Panc1 (cell line): ENCODE measurements at regions not wholly inside any gene's neighbourhood (a gene's known extent, or its start where the extent isn't known, plus 50 kb on each side); places are given as distances from the start of the nearest gene placed in this dataset.

Experiments used
- ATAC-seq: fragments of 200-7000 bp; cut with Tn5 transposase; 2 replicates; pipeline ENCODE4 v1.9.1; 2020; ENCODE audit warnings: mild to moderate bottlenecking, moderate library complexity
- BruUV-seq: library from RNA; stranded (reverse); fragments of 400-500 nt; replicated peaks from 2 replicates; lab custom pipeline; 2021; lab: Mats Ljungman, UMichigan
- CTCF ChIA-PET: fragments of 300-600 bp; sonication (Branson Sonifier 250); formaldehyde crosslinking; loops from one replicate; lab custom pipeline; 2022; ENCODE audit warnings: antibody characterized with exemption; lab: Charles Lee
- POLR2A ChIA-PET: fragments of 300-600 bp; sonication (Branson Sonifier 250); formaldehyde crosslinking; loops from one replicate; lab custom pipeline; 2022; ENCODE audit warnings: antibody characterized with exemption; lab: Charles Lee
- DNase-seq: peaks from one replicate; pipeline ENCODE4 v3.0.0-alpha.2; 2010; ENCODE audit warnings: low read depth, low spot score
- H3K27ac ChIP-seq: 2 replicates; pipeline ENCODE4 v1.5.1; 2011; ENCODE audit warnings: mild to moderate bottlenecking, low read length, inconsistent platforms
- H3K27me3 ChIP-seq: fragments of 200-500 bp; sonication (Bioruptor generic); 2 replicates; pipeline ENCODE4 v1.6.0; 2014; ENCODE audit warnings: low read length, inconsistent platforms; ENCODE audit not compliant: control insufficient read depth, insufficient read depth
- H3K36me3 ChIP-seq: fragments of 200-500 bp; sonication (Bioruptor generic); 2 replicates; pipeline ENCODE4 v1.5.1; 2014; ENCODE audit warnings: inconsistent platforms, mild to moderate bottlenecking, low read length, moderate library complexity; ENCODE audit not compliant: control insufficient read depth, insufficient read depth
- H3K4me1 ChIP-seq: 2 replicates; pipeline ENCODE4 v1.5.1; 2011; ENCODE audit warnings: inconsistent platforms, mild to moderate bottlenecking, low read length, moderate library complexity; ENCODE audit not compliant: control insufficient read depth, insufficient read depth
- H3K4me3 ChIP-seq, 2 experiments: 2 replicates each; pipeline ENCODE4 v1.5.1; 2011 to 2012; ENCODE audit warnings: low read depth in 2 of 2, low read length in 2 of 2, mild to moderate bottlenecking in 2 of 2, inconsistent platforms in 1 of 2, moderate library complexity in 1 of 2
- H3K9me3 ChIP-seq: fragments of 200-500 bp; sonication (Bioruptor generic); 2 replicates; pipeline ENCODE4 v1.5.1; 2014; ENCODE audit warnings: low read depth, mild to moderate bottlenecking, inconsistent platforms, low read length, moderate library complexity; ENCODE audit not compliant: control insufficient read depth, insufficient read depth
- CTCF ChIP-seq: fragments of 450-650 bp; IDR thresholded peaks from 2 replicates; pipeline ENCODE4 v1.5.1; 2017; ENCODE audit warnings: mild to moderate bottlenecking
- POLR2AphosphoS5 ChIP-seq: IDR thresholded peaks from 2 replicates; pipeline ENCODE4 v1.6.1; 2012; ENCODE audit warnings: mild to moderate bottlenecking, low read depth, low read length, moderate library complexity
- SIN3A ChIP-seq: IDR thresholded peaks from 2 replicates; pipeline ENCODE4 v1.6.1; 2012; ENCODE audit warnings: low read depth, mild to moderate bottlenecking, low read length, moderate library complexity, borderline replicate concordance; ENCODE audit not compliant: insufficient read depth
- TCF7L2 ChIP-seq: IDR thresholded peaks from 2 replicates; pipeline ENCODE4 v1.6.1; 2011; ENCODE audit warnings: mild to moderate bottlenecking, low read depth, low read length, inconsistent platforms
- in situ Hi-C: cut with HindIII; loops from 2 replicates; pipeline ENCODE4 v1.10.0; 2016; ENCODE audit warnings: low sequenced_read_pairs, low pct_unique_long_range_greater_than_20kb
- intact Hi-C: fragments of 100-400 bp; cut with micrococcal nuclease; formaldehyde crosslinking; loops from one replicate; pipeline ENCODE4 v1.10.0; 2022; ENCODE audit not compliant: unreplicated experiment
- TF ChIP-seq, protein P1 (sequence below), 2 experiments: IDR thresholded peaks; 2 replicates each; pipeline ENCODE4 v1.6.1; 2011 to 2012; ENCODE audit warnings: low read depth in 2 of 2, control low read depth in 1 of 2, low read length in 1 of 2, mild to moderate bottlenecking in 1 of 2, moderate library complexity in 1 of 2; ENCODE audit not compliant: insufficient read depth in 1 of 2

- DNase-seq (no peak), ATAC-seq (no peak)
- H3K36me3 ChIP-seq = no peaks in the 10 kb centered on the region
- TF ChIP-seq SIN3A (no peak), POLR2AphosphoS5 (no peak), TCF7L2 (no peak), CTCF (no peak)
- TF ChIP-seq, protein P1, sequence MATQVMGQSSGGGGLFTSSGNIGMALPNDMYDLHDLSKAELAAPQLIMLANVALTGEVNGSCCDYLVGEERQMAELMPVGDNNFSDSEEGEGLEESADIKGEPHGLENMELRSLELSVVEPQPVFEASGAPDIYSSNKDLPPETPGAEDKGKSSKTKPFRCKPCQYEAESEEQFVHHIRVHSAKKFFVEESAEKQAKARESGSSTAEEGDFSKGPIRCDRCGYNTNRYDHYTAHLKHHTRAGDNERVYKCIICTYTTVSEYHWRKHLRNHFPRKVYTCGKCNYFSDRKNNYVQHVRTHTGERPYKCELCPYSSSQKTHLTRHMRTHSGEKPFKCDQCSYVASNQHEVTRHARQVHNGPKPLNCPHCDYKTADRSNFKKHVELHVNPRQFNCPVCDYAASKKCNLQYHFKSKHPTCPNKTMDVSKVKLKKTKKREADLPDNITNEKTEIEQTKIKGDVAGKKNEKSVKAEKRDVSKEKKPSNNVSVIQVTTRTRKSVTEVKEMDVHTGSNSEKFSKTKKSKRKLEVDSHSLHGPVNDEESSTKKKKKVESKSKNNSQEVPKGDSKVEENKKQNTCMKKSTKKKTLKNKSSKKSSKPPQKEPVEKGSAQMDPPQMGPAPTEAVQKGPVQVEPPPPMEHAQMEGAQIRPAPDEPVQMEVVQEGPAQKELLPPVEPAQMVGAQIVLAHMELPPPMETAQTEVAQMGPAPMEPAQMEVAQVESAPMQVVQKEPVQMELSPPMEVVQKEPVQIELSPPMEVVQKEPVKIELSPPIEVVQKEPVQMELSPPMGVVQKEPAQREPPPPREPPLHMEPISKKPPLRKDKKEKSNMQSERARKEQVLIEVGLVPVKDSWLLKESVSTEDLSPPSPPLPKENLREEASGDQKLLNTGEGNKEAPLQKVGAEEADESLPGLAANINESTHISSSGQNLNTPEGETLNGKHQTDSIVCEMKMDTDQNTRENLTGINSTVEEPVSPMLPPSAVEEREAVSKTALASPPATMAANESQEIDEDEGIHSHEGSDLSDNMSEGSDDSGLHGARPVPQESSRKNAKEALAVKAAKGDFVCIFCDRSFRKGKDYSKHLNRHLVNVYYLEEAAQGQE (IDR thresholded peaks at IDR 0.05; ENCODE audit: insufficient read depth in 1 of 2, low read depth in 2 of 2, low read length in 1 of 2) = no peak
- no peak overlapping the region for H3K27ac ChIP-seq
- H3K4me1 ChIP-seq = no peaks in the 10 kb centered on the region
- intact Hi-C loops (no loop called here), in situ Hi-C loops (no loop called here)
- H3K27me3 ChIP-seq = no peaks in the 10 kb centered on the region
- H3K4me3 ChIP-seq = no peak overlapping the region
- CTCF ChIA-PET = no interaction called here
- POLR2A ChIA-PET = no interaction called here
- BruUV-seq = no TSS peak
- H3K9me3 ChIP-seq = no peaks in the 10 kb centered on the region
Measured at GRCh38 chr5:74007193-74007592, 381.2 kb downstream of the ARHGEF28 start.

DNA sequence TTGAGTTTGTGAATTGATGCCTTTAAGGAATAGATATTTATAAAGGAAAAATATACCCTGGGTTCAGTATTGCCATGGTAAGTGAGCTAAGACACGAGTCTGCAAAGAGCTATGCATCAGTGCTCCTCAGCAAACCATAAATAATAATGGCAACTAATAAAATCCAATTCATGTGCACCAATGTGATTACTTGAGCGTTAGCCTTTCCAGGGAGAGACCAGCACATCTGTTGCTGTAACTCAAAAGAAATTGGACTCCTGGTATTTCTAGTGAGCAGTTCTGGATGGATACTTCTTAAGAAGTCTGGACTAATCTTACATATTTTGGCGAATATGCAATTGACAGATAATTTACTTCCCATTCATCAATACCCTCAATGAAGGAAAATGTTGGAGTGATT, 373.3 kb downstream of the ARHGEF28 start:
- intact Hi-C loops (no loop called here), in situ Hi-C loops (no loop called here)
- Histone ChIP-seq H3K27me3 (peaks cover 7% of the 10 kb centered on the region; the same call in 1 of the 2 replicates), H3K9me3 (no peaks in the 10 kb centered on the region), H3K27ac (no peak overlapping the region), H3K36me3 (no peaks in the 10 kb centered on the region), H3K4me3 (no peak overlapping the region), H3K4me1 (no peaks in the 10 kb centered on the region)
- ChIA-PET POLR2A (no interaction called here), CTCF (no interaction called here)
- DNase-seq = no peak
- TF ChIP-seq, protein P1 (IDR thresholded peaks at IDR 0.05; ENCODE audit: insufficient read depth in 1 of 2, low read depth in 2 of 2, low read length in 1 of 2) = no peak
- no peak for TF ChIP-seq POLR2AphosphoS5
- TF ChIP-seq CTCF = no peak
- no peak for TF ChIP-seq SIN3A
- TF ChIP-seq TCF7L2 = no peak
- no peak for ATAC-seq
- BruUV-seq = no TSS peak
